HL-60/S4 treated with phorbol 12-myristate 13-acetate at 8.2 ng/mL for 4 days and 3 days (cell line): ENCODE measurements at regions not wholly inside any gene's neighbourhood (a gene's known extent, or its start where the extent isn't known, plus 50 kb on each side); places are given as distances from the start of the nearest gene placed in this dataset.

Source experiments
- in situ Hi-C: fragments of 300-500 bp; cut with MboI; formaldehyde crosslinking; loops from 2 replicates; pipeline ENCODE4 v1.15.0; 2022; ENCODE audit warnings: low sequenced_read_pairs

DNA sequence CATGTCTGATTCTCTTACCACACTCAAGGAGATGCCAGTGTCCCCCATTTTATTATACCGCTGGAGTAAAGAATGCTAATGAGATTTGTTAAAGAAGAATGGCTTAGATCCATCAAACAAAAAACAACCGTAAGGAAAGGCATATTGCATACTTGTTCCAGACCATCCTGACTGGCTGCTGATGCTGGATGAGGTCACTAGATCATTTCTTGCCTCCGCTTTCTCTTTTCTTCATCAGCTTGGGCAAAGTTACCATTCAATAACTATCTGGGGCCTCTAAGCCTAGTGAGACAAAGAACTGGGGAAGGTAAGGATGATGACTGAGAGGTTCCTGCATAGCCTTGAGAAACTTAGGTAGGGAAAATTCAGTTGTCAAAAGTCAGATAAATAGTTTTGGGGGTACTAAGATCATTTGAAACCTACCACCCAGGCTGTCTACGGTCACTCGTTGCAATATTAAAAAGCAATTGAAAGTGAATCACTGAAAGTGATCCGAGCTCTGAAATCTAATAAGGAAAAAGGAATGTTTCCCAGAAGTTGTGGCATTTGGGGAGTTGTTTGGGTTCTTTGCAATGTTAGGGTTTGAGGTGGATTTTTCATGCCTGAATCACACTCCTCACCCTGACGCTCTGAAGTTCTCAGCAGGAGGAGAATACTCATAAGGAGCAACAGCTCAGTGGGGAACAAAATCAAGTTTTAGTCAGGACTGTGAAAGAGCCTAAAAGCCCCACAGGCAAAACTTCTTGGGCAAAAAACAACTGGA lies 176.8 kb downstream of the HHIPL2 start:
- in situ Hi-C loops, result no loop called here

- in situ Hi-C loops, result no loop called here
These were observed 177.6 kb downstream of the HHIPL2 start for GRCh38 chr1:222370081-222370912.

DNA sequence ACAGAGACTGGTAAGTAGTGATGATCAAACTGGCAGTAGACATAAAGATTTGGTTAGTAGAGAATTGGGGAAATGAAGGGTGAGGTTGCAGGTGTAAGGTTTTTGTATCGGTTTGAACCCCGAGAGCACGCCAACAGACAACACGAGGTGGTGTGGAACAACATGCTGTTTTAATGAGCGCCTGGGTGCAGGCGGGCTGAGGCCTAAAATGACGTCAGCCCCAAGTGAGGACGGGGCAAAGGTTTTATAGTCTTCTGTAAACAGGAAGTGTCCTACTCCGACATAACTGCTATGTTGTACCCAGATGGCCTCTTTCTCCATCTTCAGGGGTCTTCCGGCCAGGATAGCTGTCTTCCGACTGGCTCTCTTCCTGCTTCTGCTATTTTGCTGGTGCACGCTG lies 178.8 kb downstream of the HHIPL2 start:
- in situ Hi-C loops, result no loop called here

DNA sequence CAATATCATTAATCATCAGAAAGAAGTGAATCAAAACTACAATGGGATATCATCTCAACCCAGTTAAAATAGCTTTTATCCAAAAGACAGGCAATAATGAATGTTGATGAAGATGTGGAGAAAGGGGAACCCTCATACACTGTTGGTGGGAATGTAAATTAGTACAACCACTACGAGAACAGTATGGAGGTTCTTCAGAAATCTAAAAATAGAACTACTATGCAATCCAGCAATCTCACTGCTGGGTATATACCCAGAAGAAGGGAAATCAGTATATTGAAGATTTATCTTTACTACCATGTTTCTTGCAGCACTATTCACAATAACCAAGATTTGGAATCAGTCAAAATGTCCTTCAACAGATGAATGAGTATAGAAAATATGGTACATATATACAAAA lies 189.8 kb downstream of the HHIPL2 start:
- in situ Hi-C loops, result no loop called here

- in situ Hi-C loops, result no loop called here
These were observed 190.7 kb downstream of the HHIPL2 start for GRCh38 chr1:222357252-222357651.

DNA sequence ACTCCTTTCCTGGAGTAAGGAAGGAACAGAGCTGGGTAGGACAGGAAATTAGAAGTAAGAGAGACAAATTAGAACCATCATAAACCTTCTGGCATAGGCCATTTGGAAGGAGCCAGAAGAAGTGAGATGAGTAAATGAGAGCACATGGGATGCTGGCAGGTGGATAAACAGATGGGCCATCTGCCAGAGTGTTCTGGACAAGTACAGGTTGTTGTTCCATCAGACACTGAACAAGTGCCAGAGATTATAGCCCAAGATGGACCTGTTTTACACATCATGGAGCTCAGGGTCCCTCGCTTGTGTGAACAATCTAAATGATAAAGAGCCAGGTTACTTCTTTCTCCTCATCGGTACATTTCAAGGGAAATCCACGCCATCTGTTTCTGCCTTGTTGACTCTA lies 200.3 kb downstream of the HHIPL2 start:
- in situ Hi-C loops, result no loop called here

GRCh38 chr1:222346955-222347354 lies 200.9 kb downstream of the HHIPL2 start:
- in situ Hi-C loops, result no loop called here

DNA sequence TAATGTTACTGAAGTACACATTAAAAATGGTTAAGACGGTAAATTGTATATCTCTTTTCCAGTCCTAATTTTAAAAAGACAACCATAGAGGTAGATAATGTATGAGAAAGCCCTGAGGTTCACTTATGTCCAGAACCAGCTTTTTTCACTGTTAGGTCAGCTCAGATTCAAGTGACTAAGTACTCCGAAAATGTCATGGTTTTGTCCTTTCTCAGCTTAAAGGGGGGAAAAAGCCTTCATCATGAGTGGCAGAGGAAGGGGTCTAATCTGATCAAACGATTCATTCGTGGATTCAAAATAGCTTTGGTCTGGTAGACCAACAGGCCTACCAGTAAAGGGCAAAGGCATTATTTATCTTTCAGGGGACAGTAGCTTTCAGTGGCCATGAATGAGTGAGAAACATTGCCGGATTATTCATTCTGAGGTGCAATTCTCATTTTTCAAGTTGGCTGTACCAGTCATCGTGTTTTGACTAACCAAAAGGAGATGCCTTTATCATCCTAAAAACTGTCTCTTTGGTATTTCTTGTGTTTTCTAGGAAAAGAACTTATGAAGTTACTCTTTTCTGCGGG lies 208.4 kb downstream of the HHIPL2 start:
- in situ Hi-C loops, result no loop called here

GRCh38 chr1:222335586-222335985 lies 212.3 kb downstream of the HHIPL2 start:
- in situ Hi-C loops, result no loop called here

- in situ Hi-C loops, result no loop called here
These were observed 213.8 kb downstream of the HHIPL2 start for GRCh38 chr1:222334026-222334680.

- in situ Hi-C loops, result no loop called here
These were observed 216.1 kb downstream of the HHIPL2 start for GRCh38 chr1:222331765-222332164.

- in situ Hi-C loops, result no loop called here
These were observed 216.6 kb downstream of the HHIPL2 start for GRCh38 chr1:222331340-222331739.

DNA sequence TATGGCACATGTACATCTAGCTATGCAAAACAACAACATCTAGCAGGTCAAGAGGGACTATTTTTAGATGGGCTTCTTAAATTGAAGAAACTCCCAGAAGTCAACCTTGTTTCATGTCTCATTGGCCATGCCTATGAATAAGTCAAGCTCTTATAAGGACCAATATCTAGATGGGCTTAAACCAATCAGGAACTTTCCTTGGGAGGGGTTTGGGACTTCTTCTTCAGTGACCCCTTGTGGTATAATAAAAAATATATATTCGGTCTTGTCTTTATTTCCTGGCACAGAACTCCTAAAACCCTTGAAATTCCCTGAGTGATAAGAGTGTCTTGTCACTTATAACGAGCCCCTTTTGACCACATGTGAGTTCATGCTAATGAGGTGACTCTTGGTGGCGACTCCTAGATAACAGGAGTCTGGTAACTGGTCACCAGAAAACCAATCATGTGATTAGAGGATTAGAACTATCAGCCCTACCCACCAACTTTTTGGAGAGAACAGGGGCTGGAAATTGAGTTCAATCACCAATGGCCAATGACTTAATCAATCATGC lies 218.3 kb downstream of the HHIPL2 start:
- in situ Hi-C loops, result no loop called here

DNA sequence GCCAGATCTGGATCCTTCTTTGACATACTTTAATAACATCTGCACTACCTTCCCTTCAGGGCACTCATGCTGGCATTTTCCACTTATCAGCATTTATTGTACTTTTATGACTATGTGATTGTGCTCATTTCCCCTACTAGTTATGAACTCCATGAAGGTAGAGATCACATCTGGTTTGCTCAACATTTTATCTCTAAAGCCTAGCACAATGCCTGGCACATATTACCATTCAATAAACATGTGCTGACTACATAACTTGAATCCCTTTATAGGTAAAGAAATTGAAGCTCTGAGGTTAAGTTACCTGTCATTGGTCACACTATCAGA lies 221.2 kb downstream of the HHIPL2 start:
- in situ Hi-C loops, result no loop called here

DNA sequence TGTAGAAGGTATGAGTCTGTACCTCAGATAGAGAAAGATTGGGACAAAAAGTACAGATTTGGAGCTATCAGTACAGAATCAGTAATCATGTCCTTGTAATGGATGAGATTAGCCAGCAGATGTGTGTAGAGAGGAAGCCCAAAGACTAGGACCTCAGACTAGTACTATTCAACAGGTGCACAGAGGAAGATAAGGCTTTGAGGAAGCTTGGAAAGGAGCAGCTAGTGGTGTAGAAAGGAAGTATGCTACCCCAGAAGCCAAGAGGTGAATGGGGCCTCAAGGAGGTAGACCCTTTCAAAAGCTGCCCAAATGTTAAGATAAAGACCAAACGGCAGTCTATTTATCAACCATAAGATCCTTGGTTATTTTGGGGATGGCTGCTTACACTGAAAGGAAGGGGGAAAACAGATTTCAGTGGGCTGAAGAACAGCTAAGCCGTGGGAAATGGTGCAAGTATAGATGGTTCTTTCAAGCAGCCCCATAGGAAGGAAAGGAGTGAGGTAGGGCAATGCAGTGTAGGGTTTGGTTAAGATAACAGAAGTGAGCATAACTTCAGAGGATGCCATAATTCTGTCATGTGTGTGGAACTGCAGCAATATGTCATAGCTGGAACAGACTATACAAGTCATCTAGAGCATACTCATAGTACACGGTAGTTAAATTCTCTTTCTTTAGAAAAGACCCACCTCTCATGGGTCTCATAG lies 221.7 kb downstream of the HHIPL2 start:
- in situ Hi-C loops, result no loop called here

GRCh38 chr1:222325506-222325905 lies 222.4 kb downstream of the HHIPL2 start:
- in situ Hi-C loops, result no loop called here

GRCh38 chr1:222314839-222315238 lies 233.1 kb downstream of the HHIPL2 start:
- in situ Hi-C loops, result no loop called here

GRCh38 chr1:222310836-222311235 lies 237.1 kb downstream of the HHIPL2 start:
- in situ Hi-C loops, result no loop called here

DNA sequence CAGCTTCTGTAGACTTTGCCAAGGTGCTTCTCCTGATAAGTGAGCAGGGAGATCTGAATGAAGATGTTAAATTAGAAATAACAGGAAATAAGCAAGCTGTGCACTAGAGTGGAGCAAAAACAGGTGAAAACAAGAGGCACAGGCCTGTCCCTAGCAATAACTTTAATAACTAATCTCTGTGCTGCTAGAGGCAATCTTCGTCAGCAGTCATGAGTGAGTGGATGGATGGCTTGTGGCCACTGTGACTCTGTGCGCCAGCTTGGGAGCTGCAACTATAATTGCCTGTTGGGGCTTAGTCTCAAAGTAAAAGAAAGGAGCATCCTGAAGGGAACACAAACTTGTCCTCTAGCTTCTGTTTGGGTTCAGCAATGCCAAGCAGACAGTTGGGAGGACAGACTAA lies 240.3 kb downstream of the HHIPL2 start:
- in situ Hi-C loops, result no loop called here

DNA sequence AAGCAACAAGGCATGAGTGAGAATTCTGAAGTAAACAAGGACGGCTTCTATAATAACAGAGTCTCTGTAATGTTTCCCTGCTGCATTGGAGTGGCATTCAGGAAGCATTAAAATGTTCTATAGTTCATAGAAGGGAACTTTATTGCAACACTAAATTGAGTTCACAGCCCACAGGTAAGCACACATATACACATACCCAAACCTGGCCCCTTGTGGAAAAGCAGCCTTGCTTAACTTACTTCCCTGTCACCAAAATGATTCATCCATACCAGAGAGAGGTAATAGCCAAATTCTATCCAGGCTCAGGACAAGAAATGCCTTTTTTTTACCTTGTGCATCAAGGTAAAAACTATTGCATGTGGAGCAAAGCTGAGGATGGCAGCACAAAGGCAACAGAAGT lies 241.4 kb downstream of the HHIPL2 start:
- in situ Hi-C loops, result no loop called here

GRCh38 chr1:222306011-222306410 lies 241.9 kb downstream of the HHIPL2 start:
- in situ Hi-C loops, result no loop called here
